OCI-LY7 (cell line): ENCODE measurements at regions not wholly inside any gene's neighbourhood (a gene's known extent, or its start where the extent isn't known, plus 50 kb on each side); places are given as distances from the start of the nearest gene placed in this dataset.

Source experiments
- BruUV-seq: library from RNA; stranded (reverse); fragments of 400-500 nt; replicated peaks from 2 replicates; lab custom pipeline; 2021; lab: Mats Ljungman, UMichigan
- CTCF ChIA-PET: fragments of 300-600 bp; sonication (Branson Sonifier 250); formaldehyde crosslinking; loops from one replicate; lab custom pipeline; 2022; ENCODE audit warnings: antibody characterized with exemption; ENCODE audit not compliant: unreplicated experiment; lab: Charles Lee
- POLR2A ChIA-PET: fragments of 300-600 bp; sonication (Branson Sonifier 250); formaldehyde crosslinking; loops from one replicate; lab custom pipeline; 2022; ENCODE audit warnings: antibody characterized with exemption; lab: Charles Lee
- DNase-seq: peaks from one replicate; pipeline ENCODE4 v3.0.0-alpha.2; 2015; ENCODE audit warnings: low spot score
- H2AFZ ChIP-seq: fragments of 200-600 bp; sonication (generic), shearing (Covaris generic); 2 replicates; pipeline ENCODE4 v1.6.1; 2014; ENCODE audit warnings: mild to moderate bottlenecking, antibody characterized with exemption, low read length, moderate library complexity
- H3K27ac ChIP-seq: fragments of 200-600 bp; sonication (generic); 2 replicates; pipeline ENCODE4 v1.5.1; 2014; ENCODE audit warnings: mixed run types, low read depth, mild to moderate bottlenecking, moderate library complexity, low read length, inconsistent platforms; ENCODE audit not compliant: poor library complexity, severe bottlenecking
- H3K36me3 ChIP-seq: fragments of 200-600 bp; sonication (generic); 2 replicates; pipeline ENCODE4 v1.6.1; 2014; ENCODE audit warnings: mild to moderate bottlenecking, antibody characterized with exemption, low read length, moderate library complexity, mixed read lengths; ENCODE audit not compliant: insufficient read depth
- H3K4me1 ChIP-seq: fragments of 200-600 bp; sonication (generic); 2 replicates; pipeline ENCODE4 v1.5.1; 2014; ENCODE audit warnings: mild to moderate bottlenecking, low read length; ENCODE audit not compliant: insufficient read depth, poor library complexity, severe bottlenecking
- H3K4me2 ChIP-seq: fragments of 200-600 bp; sonication (generic); 2 replicates; pipeline ENCODE4 v1.6.1; 2014; ENCODE audit warnings: mild to moderate bottlenecking, low read length
- H3K4me3 ChIP-seq: fragments of 200-600 bp; sonication (generic); 2 replicates; pipeline ENCODE4 v1.5.1; 2014; ENCODE audit warnings: mild to moderate bottlenecking, low read depth, low read length; ENCODE audit not compliant: poor library complexity, severe bottlenecking
- H3K79me2 ChIP-seq: fragments of 200-600 bp; sonication (generic); 2 replicates; pipeline ENCODE4 v1.6.1; 2016; ENCODE audit warnings: low read depth, mild to moderate bottlenecking, low read length, moderate library complexity, mixed read lengths; ENCODE audit not compliant: insufficient read depth
- H3K9me2 ChIP-seq: fragments of 200-600 bp; sonication (generic); 2 replicates; pipeline ENCODE4 v1.6.1; 2016; ENCODE audit warnings: mild to moderate bottlenecking, low read length, mixed read lengths; ENCODE audit not compliant: insufficient read depth
- H3K9me3 ChIP-seq: fragments of 200-600 bp; sonication (generic); 2 replicates; pipeline ENCODE4 v1.6.1; 2014; ENCODE audit warnings: mild to moderate bottlenecking, mixed run types, low read length, mixed read lengths
- H4K20me1 ChIP-seq: fragments of 200-600 bp; sonication (generic); 2 replicates; pipeline ENCODE4 v1.6.1; 2014; ENCODE audit warnings: mild to moderate bottlenecking, antibody characterized with exemption, low read length, moderate library complexity, mixed read lengths; ENCODE audit not compliant: insufficient read depth
- CTCF ChIP-seq: fragments of 200-600 bp; sonication (generic); conservative IDR thresholded peaks from 2 replicates; pipeline ENCODE4 v1.5.1; 2014; ENCODE audit warnings: mild to moderate bottlenecking, antibody characterized with exemption, low read length, moderate library complexity, mixed read lengths
- EZH2phosphoT487 ChIP-seq: fragments of 200-600 bp; sonication (generic); IDR thresholded peaks from 2 replicates; pipeline ENCODE4 v1.6.1; 2018; ENCODE audit warnings: low read depth, borderline replicate concordance, mild to moderate bottlenecking, mixed run types, antibody characterized with exemption, low read length, moderate library complexity, mixed read lengths
- intact Hi-C: fragments of 100-400 bp; cut with micrococcal nuclease; formaldehyde crosslinking; loops from one replicate; pipeline ENCODE4 v1.10.0; 2022; ENCODE audit not compliant: unreplicated experiment

DNA sequence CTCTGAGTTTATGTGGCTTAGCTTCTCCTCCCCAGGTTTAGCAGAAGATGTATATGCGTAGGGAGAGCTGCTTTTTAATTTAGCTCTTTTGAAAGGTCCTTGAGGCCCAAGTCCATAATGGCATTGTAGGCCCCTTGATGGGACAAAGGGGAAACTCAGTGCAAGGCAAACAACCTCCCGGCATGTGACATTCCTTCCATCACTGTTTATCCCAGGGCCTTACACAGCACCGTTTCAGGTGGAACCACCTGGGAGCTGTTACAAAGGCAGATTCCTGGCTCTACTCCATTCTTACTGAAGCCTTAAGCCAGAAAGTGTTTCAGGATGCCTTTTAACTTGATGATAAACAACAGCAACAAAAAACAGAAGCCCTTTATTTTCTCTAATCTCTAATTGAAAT, 555.4 kb downstream of the SLC4A3 start:
- no peaks in the 10 kb centered on the region for H3K4me1 ChIP-seq
- CTCF ChIA-PET = no interaction called here
- H3K9me3 ChIP-seq = no peaks in the 10 kb centered on the region
- no peak overlapping the region for H3K4me3 ChIP-seq
- no peak for DNase-seq
- H3K9me2 ChIP-seq = no peaks in the 10 kb centered on the region
- H3K79me2 ChIP-seq = no peaks in the 10 kb centered on the region
- no peaks in the 10 kb centered on the region for H3K36me3 ChIP-seq
- H3K4me2 ChIP-seq = no peak overlapping the region
- TF ChIP-seq CTCF (no peak), EZH2phosphoT487 (no peak)
- no peak overlapping the region for H3K27ac ChIP-seq
- no peak overlapping the region for H2AFZ ChIP-seq
- no peaks in the 10 kb centered on the region for H4K20me1 ChIP-seq
- intact Hi-C loops = no loop called here
- no TSS peak for BruUV-seq
- POLR2A ChIA-PET = no interaction called here

DNA sequence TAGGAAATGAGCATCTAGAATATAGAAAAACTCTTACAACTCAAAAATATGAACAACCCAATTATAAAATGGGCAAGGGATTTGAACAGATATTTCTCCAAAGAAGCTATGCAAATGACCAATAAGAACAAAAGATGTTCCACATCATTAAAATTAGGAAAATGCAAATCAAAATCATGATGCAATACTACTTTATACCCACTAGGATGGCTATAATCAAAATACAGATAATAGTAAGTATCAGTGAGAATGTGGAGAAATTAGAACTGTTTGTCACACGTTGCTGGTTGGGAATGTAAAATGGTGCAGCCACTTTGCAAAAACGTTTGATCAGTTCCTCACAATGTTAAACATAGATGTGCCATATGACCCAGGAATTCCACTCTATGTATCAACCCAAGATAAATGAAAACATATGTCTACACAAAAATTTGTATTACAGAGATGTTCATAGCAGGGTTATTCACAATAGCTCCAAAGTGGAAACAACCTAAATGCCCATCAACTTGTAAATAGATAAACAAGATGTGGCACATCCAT, 558.4 kb downstream of the SLC4A3 start:
- no peaks in the 10 kb centered on the region for H3K9me3 ChIP-seq
- no peak overlapping the region for H3K4me2 ChIP-seq
- ChIA-PET POLR2A (no interaction called here), CTCF (no interaction called here)
- TF ChIP-seq CTCF (no peak), EZH2phosphoT487 (no peak)
- no peak overlapping the region for H3K4me3 ChIP-seq
- H3K79me2 ChIP-seq = no peaks in the 10 kb centered on the region
- no TSS peak for BruUV-seq
- H2AFZ ChIP-seq = no peak overlapping the region
- no peak overlapping the region for H3K27ac ChIP-seq
- H3K9me2 ChIP-seq = no peaks in the 10 kb centered on the region
- H3K4me1 ChIP-seq = no peaks in the 10 kb centered on the region
- H4K20me1 ChIP-seq = no peaks in the 10 kb centered on the region
- no peak for DNase-seq
- intact Hi-C loops = no loop called here
- H3K36me3 ChIP-seq = no peaks in the 10 kb centered on the region

GRCh38 chr2:220188031-220188430, 560.6 kb downstream of the SLC4A3 start:
- no peaks in the 10 kb centered on the region for H3K4me1 ChIP-seq
- no peak overlapping the region for H3K27ac ChIP-seq
- H3K4me2 ChIP-seq = no peak overlapping the region
- no peak for DNase-seq
- H3K9me3 ChIP-seq = no peaks in the 10 kb centered on the region
- no peaks in the 10 kb centered on the region for H3K36me3 ChIP-seq
- BruUV-seq = no TSS peak
- ChIA-PET CTCF (interaction anchor here (0.5 kb wide), 1 partner anchor 48 kb away, joined by 3 read pairs; no protein-coding TSS in a partner anchor), POLR2A (interaction anchor here (1.2 kb wide), 1 partner anchor 119 kb away, joined by 3 read pairs; no protein-coding TSS in a partner anchor)
- no peaks in the 10 kb centered on the region for H3K79me2 ChIP-seq
- no peaks in the 10 kb centered on the region for H3K9me2 ChIP-seq
- no peak for TF ChIP-seq EZH2phosphoT487
- no peak for TF ChIP-seq CTCF
- intact Hi-C loops = no loop called here
- no peaks in the 10 kb centered on the region for H4K20me1 ChIP-seq
- H2AFZ ChIP-seq = no peak overlapping the region
- H3K4me3 ChIP-seq = no peak overlapping the region
